GM20000 (cell line): ENCODE measurements at regions not wholly inside any gene's neighbourhood (a gene's known extent, or its start where the extent isn't known, plus 50 kb on each side); places are given as distances from the start of the nearest gene placed in this dataset.

Source experiments
- DNase-seq: peaks from one replicate; pipeline ENCODE4 v3.0.0; 2012; ENCODE audit warnings: low spot score
- CTCF ChIP-seq: IDR thresholded peaks from 2 replicates; pipeline ENCODE4 v1.5.1; 2012; ENCODE audit warnings: mild to moderate bottlenecking, control low read depth; ENCODE audit errors: extremely low read depth, missing control alignments

DNA sequence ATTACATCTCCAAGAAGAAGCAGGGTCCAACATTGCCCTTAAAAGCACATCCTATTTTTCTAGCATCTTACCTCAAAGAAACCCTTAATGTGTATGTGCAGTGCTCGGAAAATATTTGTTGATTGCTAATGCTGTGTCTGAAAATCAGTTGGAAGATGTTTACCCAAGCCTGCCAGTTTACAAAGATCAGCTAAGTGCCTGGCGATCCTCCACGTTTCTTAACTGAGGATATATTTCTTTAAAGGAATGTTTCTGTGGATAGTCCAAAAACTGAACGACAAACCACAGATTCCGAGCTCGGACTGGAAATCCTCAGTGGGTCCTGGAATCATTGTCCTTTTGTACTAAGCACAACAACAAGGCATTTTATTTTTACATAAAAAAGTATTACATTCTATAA lies 595.7 kb upstream of the ARID1B start:
- DNase-seq = no peak
- no peak for TF ChIP-seq CTCF

DNA sequence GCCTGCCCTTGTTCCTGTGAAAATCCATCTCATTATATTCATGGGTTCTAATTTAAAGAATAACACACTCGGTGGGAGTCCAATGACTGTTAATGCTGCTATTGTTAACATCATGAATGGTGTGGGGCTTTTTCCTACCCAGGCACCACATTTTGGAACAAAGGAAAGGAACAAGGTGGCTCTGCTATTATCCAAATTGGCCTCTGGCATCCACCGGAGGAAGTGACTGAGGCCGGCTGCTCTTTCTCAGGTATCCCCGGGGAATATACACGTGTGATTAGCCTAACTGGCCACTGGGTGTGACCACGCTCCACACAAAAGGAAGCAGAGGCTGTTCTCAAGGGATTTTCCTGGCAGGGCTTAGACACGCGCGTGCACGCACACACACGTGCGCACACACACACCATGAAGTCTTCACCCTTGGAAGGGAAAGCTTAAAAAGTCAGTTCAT lies 601.2 kb upstream of the ARID1B start:
- no peak for DNase-seq
- TF ChIP-seq CTCF = no peak

GRCh38 chr6:156175433-156175832 lies 601.7 kb upstream of the ARID1B start:
- TF ChIP-seq CTCF = no peak
- DNase-seq = no peak

DNA sequence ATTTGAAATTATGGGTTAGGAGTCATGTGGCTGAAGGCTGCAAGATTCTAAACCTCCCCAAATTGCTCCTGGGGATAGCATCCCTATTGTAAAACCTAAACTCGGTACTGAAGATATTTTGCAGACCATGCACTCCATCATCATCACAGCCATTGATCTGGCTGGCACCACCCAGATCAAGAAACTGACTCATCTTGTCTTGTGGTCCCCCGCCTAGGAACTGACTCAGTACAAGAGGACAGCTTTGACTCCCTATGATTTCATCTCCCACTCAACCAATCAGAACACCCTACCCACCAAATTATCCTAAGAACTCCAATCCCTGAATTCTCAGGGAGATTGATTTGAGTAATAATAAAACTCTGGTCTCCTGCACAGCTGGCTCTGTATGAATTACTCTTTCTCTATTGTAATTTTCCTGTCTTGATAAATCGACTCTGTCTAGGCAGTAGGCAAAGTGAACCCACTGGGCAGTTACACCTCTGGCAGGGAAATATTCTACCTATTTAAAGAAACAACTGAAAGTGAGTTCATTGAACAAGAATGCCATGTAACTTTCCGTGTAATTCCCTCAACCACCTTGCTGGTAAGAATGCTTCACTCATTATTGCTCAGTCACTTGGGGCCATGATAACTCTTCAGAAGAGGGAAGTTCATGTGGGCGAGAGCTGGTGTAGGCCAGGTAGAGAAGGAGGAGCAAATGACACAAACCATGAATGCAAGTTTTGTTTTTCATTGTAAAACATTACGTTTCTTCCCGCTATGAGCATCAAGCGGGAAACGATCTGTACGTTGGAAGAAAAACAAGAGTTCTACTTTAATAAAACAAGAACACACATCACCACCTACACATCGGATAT lies 602.9 kb upstream of the ARID1B start:
- no peak for TF ChIP-seq CTCF
- no peak for DNase-seq

DNA sequence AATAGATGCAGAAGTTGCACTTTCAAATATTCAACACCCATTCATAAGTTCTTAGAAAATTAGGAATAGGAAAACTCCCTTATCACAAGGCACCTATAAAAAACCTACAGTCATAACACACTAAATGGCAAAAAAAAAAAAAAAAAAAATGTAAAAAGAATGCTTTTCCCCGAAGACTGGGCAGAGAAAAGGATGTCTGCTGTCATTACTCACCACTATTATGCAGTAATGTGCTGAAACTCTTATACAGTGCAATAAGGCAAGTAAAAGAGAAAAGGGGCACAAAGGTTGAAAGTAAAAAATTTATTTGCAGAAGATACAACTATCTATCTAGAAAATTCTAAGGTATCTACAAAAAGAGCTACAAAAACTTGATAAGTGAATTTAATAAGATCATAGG lies 607.8 kb upstream of the ARID1B start:
- no peak for TF ChIP-seq CTCF

DNA sequence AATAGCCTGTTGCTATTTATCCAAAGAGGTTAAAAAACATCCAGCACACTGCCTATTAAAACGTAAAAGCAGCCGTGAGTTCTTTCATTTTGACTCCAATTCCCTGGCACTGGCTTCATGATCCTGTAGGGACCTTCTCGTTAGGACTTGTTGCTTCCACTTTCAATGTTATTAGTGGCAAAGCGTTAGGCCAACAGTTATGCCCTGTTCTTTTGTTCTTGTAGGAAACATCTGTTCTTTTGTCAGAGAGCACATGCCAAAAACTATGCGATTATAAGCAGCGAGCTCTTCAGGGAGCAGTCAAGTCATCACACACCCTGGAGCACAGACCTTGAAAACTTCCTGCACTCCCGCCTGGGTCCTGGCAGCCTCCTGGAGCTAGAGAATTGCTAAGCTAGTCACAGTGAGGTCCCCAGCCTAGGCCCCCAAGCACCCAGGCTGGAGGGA lies 609.5 kb upstream of the ARID1B start:
- TF ChIP-seq CTCF = no peak
- no peak for DNase-seq

More for the DNA sequence above, 607.8 kb upstream of the ARID1B start:
- no peak for DNase-seq

DNA sequence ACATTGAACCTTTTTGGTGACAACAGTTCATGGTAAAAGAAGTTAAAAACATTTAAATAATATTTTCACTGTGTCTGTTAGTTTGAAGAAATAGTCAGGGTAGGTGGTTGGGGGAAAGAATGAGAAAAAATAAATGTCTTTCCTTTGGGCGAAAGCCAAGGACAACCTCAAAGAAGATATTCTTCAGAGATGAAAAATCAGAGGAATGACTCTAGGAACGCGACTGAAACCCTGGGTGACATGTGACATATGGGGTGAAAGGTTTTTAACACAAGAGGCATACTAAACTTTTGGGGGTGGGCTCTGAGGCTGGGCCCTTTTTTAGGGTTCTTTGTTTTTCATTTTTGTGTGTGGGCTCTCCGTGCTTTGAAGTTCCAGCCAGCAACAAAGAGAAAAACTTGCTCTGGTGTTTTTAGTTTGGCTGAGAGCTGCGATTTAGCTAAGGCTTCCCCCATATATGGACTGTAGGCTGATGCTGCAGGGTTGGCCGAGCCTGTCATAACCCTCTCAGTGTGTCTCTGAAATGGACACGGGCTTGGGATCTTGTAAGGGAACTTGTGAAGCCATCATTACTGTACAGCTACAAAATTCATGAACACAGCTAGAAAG lies 610.1 kb upstream of the ARID1B start:
- DNase-seq = no peak
- no peak for TF ChIP-seq CTCF
